NCI-H1436 treated with DMSO at 0.1 percent for 48 hours (cell line): ENCODE measurements at regions not wholly inside any gene's neighbourhood (a gene's known extent, or its start where the extent isn't known, plus 50 kb on each side); places are given as distances from the start of the nearest gene placed in this dataset.
"Not testable (repeated sequence)": the region's sequence is repeated elsewhere in the genome, so short reads cannot be mapped to it uniquely, and the experiment has no call there.

Experiments used
- DNase-seq: peaks from one replicate; lab custom pipeline; 2025; lab: John Stamatoyannopoulos, UW

GRCh38 chr6:27190126-27190525 is 57.4 kb upstream of the PRSS16 start:
- no peak for DNase-seq

DNA sequence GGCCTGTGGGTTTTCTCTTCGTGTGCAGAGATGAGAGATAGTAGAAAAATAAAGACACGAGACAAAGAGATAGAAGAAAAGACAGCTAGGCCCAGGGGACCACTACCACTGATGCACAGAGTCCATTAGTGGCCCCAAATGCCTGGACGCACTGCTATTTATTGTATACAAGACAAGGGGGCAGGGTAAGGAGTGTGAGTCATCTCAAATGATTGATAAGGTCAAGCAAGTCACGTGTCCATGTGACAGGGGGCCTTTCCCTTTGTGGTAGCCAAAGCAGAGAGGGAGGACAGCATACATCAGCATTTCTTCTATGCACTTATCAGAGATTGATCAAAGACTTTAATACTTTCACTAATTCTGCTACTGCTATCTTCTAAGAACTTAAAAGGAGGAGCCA is 53.0 kb upstream of the PRSS16 start:
- not testable (repeated sequence) for DNase-seq

DNA sequence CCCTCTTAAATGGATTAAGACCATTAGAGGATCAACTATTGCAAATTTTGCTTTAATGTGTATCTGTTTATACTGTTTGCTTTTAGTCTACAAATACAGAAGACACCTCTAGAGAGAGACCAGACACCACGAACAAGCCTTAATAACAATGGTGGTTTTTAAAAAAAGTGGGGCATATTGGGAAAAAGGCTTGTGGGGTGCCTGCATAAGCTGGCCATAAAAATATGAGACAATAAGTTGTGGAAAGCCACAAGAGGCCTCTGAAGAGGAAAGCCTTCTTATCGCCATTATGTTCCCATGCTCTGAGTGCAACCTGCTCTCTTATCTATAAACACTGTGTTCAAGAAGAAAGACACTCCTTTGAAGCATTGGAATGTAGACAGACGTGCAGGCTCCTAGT is 52.0 kb upstream of the PRSS16 start:
- DNase-seq, result not testable (repeated sequence)
